GM19023 (cell line): ENCODE measurements at regions not wholly inside any gene's neighbourhood (a gene's known extent, or its start where the extent isn't known, plus 50 kb on each side); places are given as distances from the start of the nearest gene placed in this dataset.

Experiments
- ATAC-seq: cut with Tn5 transposase; IDR thresholded peaks from one replicate; pipeline ENCODE4 v1.9.1; 2021; ENCODE audit warnings: mild to moderate bottlenecking, moderate library complexity; ENCODE audit not compliant: unreplicated experiment

DNA sequence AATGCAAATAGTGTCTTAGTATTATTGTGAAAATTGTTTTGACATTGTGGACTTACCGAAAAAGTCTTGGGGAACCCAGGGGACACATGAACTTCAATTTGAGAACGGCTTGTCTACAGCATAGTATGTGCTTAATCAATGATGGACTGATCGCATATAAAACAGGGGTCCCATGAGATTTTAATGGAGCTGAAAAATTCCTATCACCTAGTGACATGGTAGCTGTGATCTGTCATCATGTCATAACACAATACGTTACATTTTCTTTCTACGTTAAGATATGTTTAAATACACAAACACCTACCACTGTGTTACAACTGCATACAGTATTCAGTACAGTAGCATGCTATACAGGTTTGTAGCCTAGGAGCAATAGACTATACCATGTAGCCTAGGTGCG is 153.3 kb upstream of the FOXD3 start:
- ATAC-seq, result no peak

DNA sequence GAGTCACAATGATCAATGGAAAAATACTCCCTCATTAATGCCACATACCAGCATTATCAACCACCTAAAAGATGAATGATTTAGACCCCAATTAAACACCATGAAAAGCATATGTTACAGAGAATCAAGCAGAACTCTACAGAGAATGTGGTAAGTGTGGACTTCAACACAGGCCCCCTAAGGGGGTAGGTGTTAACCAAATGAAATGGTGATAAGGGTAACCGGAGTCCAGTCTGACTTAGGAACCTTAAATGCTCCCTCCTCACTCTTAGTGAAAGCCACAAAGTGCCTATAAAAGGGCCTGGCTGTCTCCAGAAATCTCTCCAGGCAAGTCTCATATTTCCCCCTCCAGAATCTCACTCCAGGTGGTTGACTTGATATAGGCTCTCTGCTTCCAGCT is 149.2 kb upstream of the FOXD3 start:
- no peak for ATAC-seq

DNA sequence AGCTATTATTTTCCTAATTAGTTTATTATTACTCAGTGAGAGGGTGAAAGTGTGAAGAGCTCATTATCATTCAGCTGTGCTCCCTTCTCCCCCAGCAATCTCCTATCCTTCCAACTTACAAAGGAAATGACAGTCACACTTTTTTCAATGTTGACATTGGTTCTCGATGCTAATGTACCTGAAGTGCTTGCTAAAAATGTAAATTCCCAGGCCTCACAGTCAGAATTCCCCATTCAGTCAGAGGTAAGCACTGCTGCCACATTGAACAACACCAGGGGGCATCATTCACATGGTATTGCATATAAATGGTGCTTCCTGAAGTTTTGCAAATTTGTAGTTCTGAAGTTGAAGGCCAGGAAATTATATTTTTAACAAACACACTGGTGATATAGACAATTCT is 132.7 kb upstream of the FOXD3 start:
- no peak for ATAC-seq

DNA sequence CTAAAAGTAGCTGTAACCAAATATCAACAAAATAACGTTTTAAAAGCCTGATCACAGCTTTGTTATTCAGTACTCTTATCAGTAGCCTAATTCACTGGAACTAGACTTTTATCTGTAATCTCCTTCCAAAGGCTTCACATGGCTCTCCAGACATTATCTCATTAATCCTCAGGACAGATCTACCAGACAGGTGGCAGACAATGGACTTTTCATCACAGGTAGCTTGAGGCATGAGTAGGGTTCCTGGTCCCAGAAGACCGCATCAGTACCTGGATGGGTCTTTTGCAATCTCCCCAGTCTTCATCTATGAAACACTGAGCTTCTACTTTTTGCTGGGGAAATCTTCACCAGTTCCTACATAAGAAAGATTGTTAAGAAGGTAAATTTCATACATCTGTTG is 132.2 kb upstream of the FOXD3 start:
- ATAC-seq, result no peak

DNA sequence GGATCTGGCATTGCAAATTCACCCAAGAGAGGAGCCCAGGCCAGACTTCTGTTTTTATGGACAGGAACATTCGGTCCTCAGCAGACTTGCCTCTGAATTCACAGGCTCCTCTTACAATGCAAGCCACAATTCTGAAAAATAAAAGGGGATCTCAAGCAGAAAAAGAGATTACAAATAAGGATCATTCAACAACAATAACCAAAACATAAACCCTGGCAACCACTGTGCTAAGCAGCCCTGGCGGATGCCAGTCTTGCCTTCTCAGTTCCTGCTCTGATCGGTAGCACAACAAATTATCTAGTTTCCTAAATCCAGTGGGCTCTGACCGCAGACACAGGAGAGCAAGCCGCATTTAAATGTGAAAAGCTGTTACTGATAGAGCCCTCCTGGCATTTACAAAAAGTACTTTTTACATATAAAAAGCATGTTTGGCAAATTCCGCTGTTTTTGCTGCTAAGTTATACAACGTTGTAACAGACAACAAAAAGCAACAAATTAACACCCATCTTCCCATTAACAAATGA is 123.4 kb upstream of the FOXD3 start:
- ATAC-seq, result no peak

DNA sequence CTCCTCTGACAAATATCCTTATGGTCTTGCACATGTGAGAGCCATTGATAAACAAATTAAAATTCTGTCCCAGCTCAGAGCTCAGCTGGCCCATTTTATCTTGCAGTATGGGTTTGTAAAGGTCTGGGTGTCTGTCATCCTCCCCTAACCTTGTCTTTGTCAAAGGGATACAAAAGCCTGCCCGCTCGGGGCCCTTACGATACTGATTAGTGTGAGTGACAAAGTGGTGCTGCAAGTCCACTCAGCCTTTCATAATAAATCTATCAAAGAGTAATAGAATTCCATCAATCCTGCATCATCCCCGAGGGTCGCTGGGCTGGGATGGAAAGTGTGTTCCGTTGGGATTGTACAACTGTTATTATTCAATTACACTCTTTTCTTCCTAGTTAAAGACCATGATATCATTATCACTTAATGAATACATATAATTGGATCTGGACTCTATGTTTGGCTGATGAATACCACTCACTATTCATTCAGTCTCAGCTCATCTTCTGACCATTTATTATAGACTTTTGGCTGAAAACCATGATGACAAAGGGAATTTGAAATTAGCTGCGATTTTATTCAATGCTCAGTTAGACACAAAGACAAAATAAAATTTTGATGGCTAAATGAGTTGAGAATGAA is 122.5 kb upstream of the FOXD3 start:
- ATAC-seq, result no peak

DNA sequence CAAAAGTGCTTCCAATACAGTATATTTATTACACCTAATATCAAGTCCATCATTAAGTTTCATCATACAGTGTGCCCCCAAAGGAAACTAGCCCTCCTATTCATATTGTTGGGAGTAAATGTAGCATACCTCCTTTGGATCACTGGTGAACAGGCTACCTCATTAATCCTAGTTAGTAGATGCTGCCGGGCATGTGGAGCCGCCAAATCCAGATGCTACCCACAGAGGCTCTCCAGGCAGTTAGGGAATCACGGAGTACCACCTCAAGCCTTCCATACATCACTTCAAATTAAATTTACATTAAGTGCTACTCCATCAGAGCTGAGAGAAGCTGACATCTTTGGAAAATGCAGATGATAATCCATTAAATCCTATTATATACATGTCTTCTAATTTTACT is 121.7 kb upstream of the FOXD3 start:
- no peak for ATAC-seq

DNA sequence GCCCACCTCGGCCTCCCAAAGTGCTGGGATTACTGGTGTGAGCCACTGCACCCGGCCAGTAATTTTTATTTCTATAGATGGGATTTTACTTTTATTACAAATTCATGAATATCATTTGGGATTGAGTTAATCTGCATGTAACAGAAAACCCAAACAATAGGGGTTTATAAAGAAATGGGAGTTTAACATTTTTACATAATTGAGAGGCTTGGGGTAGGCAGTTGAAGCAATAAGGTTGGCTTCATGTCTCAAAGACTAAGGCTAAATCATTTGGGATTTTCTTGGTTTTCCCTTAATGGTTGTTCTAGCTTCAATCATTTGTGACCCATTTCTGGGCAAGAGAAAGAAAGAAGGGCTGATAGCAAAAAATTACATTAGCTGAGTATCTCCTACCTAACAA is 118.7 kb upstream of the FOXD3 start:
- no peak for ATAC-seq

DNA sequence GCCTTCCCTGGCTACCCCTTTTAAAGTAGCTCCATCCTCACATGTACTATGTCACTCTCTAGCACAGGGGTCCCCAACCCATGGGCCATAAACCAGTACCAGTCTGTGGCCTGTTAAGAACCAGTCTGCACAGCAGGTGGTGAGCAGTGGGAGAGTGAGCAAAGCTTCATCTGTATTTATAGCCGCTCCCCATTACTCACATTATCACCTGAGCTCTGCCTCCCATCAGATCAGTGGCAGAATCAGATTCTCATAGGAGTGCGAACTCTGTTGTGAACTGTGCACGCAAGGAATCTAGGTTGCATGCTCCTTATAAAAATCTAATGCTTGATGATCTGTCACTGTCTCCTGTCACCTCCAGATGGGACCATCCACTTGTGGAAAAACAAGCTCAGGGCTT is 116.6 kb upstream of the FOXD3 start:
- no peak for ATAC-seq

DNA sequence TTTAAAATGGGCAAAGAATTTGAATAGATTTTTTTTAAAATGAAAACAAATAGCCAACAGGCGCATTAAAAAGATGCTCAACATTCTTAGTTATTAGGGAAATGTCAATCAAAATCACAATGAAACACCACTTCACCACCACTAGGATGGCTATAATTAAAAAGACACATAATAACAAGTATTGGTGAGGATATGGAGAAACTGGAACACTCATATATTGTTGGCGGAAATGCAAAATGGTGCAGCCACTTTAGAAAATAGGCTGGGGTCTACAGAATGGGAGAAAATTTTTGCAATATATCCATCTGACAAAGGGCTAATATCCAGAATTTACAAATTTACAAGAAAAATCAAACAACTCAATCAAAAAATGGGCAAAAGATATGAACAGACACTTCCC is 107.8 kb upstream of the FOXD3 start:
- ATAC-seq, result no peak

DNA sequence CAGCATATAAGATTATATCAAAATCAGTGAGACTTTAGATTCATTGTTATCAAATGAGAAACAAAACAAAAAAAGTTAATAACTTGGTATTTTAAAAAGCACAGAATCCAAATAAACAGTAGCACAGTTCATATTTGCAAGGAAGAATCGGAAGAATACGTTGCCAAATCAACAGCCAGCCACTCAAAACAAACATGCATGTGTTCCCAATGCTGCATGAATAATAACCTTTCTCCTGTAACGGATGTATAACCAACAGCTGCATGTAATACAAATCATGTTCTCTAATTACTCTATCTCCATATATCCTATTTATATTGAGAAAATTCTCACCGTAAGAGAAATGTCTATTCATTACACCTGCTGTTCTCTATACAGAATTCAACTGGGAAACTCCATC is 98.9 kb upstream of the FOXD3 start:
- ATAC-seq, result no peak

DNA sequence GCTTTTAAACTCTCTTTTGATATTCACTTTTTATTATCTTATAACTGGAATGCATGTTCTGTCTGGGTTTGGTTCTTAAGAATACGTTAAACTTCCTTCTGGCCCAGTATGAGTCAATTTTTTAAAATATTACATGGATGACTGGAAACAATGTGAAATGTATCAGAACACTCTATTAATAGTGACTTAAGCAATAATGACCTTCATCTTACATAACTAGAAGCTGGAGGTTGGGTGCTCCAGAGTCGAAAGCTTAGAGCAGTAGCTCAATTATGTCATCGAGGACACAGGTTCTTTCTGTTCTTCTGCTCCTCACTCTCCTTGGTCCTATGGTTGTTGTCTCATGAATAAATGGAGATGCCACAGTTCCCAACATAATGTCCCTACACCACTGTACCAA is 91.6 kb upstream of the FOXD3 start:
- no peak for ATAC-seq

DNA sequence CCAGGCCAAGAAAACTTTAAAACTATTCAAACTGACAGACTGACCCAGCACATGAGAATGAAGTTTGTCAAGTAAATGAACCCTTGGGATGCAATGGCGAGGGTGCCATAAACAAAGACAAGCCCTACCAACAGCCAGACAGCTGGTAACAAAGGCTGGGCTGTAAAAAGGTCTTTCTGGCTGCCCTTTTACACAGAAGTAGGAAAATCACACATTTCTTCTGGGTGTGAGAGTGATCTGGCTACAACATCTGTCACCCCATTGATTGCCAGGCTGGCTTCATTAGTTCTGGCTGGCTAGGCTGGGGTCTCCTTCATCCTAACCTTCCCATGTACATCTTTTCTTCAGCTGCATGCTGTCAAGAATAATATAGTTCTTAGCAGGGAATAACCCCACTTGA is 83.6 kb upstream of the FOXD3 start:
- no peak for ATAC-seq

DNA sequence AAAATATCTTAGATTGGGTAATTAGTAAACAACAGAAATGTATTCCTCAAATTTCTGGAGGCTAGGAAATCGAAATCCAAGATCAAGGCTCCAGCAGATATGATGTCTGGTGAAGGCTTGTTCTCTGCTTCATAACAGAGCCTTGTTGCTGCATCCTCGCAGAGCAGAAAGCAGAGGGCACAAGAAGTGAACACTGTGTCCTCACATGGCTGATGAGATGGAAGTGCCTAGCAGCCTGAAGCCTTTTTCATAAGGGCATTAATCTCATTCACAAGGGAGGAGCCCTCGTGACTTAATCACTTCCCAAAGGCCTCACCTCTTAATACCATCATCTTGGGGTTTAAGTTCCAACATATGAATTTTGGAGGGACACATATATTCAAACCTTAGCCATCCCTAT is 77.2 kb upstream of the FOXD3 start:
- ATAC-seq, result no peak

DNA sequence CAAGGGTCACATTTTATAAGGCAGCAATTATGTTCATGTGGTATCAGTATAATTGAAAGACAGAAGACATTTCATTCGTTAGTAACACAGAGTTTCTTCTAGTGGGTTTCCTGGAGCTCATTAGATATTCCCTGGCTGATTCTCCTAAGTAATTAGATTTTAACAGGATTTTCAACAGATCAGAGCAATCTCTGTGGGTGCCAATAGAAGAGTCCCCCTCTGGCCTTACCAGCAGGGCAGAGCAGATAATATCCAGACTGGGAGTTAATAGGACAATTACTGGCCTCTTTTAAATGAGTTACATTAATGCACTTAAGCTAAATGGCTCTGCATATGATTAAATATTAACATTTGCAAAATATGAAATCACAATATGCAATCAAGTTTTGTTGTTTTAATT is 74.2 kb upstream of the FOXD3 start:
- ATAC-seq, result no peak

DNA sequence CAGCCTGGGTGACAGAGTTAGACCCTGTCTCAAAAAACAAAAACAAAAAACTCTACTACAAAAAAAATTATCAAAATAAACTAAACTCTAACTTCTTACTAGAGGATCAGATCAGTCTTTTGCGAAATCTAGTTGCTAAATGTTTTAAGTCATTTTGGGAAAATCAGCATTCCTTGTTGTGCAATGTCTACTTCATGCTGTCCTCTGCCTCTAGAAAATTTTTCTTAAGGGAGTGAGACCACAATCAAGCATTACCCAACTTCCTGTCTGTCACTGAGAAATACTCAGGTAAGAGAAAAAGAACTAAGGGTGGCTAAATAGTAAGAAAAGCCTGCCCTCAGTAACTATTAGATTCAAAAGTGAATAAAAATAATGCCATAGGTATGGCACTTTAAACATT is 67.2 kb upstream of the FOXD3 start:
- no peak for ATAC-seq

DNA sequence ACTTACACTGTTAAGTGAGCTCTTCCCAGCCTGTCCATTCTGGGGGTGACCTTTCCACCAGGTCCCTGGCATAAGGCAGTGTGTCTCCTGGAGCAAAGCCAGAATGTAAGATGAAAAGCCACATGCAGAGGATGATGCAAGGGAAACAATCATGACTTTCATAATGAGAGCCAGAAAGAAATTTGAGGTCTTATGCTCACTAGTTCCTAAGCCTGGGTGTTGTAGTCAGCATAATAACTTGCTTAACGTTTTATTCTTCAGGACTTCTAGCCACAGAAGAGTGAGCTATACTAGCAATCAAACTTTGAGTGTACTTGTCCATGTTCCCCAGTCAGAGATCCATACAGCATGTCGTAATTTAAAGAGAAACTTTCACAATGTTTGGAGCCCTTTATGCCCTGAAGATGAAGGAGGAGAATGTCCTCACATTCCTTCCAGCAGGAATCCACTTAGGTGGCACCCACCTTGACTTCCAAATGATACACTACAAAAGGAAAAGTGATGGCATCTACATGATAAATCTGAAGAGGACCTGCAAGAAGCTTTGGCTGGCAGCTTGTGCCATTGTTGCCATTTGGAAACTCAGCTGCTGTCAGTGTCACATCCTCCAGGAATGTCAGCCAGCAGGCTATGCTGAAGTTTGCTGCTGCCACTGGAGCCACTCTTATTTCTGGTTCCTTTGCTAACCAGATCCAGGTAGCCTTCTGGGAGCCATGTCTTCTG is 60.5 kb upstream of the FOXD3 start:
- no peak for ATAC-seq

DNA sequence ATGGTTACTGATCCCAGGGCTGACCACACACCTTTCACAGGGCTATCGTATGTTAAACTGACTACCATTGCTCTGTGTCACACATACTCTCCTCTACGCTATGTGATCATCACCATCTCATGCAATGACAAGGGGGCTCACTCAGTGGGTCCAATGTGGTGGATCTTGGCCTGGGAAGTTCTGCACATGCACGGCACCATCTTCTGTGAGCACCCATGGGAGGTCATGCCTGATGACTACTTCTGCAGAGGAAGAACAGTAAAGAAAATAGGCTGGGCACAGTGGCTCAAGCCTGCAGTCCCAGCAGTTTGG is 60.0 kb upstream of the FOXD3 start:
- no peak for ATAC-seq

DNA sequence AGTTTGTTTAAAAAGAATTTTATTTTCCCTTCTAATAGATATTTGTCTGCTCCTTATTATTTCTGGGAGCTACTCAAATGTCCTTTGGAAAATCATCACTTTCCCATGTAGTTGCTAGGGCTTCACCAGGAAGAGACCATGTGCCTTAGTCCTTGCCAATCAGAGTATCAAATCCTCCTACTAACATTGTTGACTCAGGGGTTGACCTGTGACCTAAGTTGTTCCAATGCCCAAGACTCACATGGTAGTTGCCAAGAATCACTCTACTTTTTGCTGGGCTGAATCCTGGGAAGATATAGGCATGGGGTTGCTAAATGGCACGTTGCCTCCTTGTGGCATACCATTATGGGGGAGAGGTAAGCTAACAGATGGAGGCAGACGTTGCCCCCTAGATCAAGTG is 58.2 kb upstream of the FOXD3 start:
- no peak for ATAC-seq

DNA sequence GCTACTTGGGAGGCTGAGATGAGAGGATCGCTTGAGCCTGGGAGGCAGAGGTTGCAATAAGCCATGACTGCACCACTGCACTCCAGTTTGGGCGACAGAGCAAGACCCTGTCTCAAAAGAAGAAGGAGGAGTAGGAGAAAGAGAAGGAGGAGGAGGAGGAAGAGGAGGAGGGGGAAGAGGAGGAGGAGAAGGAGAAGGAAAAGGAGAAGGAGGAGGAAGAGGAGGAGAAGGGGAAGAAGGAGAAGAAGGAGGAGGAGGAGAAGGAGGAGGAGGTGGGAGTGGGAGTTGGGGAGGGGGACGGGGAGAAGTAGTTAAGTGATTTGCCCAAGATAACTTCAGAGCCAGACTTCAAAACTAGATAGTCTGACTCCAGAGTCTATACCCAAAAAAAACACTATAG is 55.5 kb upstream of the FOXD3 start:
- no peak for ATAC-seq

DNA sequence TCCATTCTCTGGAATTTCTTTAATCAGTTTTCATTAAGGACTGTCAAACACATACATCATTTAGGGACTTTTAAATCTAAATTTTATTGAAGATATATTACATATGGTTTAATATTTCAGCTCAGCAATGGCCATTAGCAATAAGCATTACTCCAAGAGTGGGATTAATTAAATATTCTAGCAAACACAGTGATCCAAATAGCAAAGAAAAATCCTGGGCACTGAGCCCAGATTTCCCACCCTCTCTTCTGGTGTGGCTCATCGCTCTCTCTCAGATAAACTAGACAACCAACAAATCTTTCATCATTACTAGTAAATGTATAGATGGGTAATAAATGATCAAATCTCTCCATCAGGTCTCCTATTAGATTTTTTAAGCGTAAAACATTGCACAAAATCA is 53.5 kb upstream of the FOXD3 start:
- no peak for ATAC-seq

DNA sequence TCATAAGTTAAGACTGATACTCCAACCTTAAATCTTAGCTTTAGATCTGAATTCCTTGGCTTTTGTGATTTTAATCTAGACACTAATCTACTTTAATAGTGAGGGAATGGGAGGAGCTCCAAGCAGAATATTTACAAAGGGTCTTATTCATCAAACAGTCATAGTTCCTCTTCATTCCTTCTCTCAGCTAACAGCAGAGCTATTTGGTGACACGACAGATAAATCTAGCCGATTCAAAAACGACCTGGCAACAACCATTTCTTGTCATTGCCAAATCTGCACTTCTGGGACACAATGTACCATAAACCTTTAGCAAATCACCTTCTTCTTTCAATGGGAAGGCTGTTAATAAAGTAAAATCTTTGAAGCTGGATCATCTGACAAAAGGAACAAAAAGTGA is 52.8 kb upstream of the FOXD3 start:
- ATAC-seq, result no peak
